ENCODE measurements at regions not wholly inside any gene's neighbourhood (a gene's known extent, or its start where the extent isn't known, plus 50 kb on each side); places are given as distances from the start of the nearest gene placed in this dataset.
"Not testable (repeated sequence)": the region's sequence is repeated elsewhere in the genome, so short reads cannot be mapped to it uniquely, and the experiment has no call there.

DNA sequence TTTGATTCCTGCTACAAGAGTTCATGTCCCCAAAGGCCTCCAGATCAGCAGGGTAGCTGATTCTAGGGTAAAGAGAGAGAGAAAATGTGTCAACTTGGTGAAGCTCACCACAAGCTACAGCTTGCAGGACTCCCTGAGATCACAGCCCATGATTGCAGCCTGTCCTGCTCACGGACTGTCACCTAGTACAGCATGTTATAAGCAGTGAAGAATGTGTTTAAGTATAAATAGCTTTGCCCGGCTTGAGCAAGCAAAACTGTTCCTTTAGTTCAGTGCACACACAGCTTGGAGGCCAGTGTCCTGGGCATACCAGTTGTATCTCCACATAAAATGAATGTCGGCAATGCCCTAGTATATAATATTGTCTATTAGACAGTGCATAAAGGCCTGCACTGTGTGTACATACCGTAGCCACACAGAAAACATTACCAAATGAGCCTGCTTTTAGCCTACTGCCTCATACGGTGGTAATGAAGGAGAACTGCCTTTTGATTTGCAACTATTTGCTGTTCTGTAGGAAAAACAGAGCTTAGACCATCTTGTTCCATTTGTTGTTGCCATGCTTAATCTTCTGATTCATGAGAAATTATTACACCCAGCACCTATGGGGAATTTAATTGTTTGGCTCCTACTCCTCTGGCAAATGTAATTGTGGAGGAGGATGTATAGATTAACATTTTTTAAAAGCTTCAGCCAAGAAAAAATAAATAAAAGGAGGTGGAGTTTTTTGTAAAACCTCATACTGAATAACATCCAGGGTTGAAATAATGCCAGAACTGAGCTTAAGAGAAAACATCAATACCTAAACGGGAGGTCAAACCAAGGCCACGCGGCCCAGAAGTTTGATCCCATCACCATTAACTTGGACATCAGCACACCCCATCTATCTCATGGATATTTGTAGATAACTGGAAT lies 108.1 kb upstream of the G2E3 start:
- Mint-ChIP-seq H3K4me3 (no peak overlapping the region), H3K4me1 (no peaks in the 10 kb centered on the region), H3K36me3 (no peaks in the 10 kb centered on the region), H3K9me3 (no peaks in the 10 kb centered on the region), H3K27ac (no peak overlapping the region), H3K27me3 (peaks cover 0 to 7% (median 5%) of the 10 kb centered on the region in 3 donors)
- ATAC-seq (ENCODE audit: low read depth in 2 of 2) (no peak), DNase-seq (no peak)

DNA sequence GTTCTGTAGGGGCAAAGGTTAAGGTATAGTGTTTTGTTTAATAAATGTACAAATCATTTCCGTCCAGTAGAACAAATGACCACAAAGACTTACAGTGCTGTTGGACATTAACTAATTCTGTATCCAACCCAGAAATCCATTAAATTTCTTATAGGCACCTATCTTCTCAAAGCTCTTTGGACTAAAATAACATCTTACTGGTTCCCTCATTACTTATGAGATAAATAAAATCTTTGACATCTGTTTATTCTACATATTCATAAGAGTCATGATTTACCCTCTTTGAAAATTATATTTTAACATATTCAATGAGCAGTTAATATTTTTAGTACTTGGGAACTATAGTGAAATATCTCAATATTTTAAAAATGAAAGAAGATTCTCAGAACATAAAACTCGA lies 102.7 kb upstream of the G2E3 start:
- no peak for DNase-seq
- peaks cover 0 to 4% (median 0%) of the 10 kb centered on the region in 7 donors for H3K9me3 Mint-ChIP-seq
- ATAC-seq (ENCODE audit: low read depth in 2 of 2) = no peak
- H3K27me3 Mint-ChIP-seq = peaks cover 0 to 14% (median 0%) of the 10 kb centered on the region in 3 donors
- H3K4me1 Mint-ChIP-seq = no peaks in the 10 kb centered on the region
- no peaks in the 10 kb centered on the region for H3K36me3 Mint-ChIP-seq
- H3K27ac Mint-ChIP-seq = no peak overlapping the region
- no peak overlapping the region for H3K4me3 Mint-ChIP-seq

GRCh38 chr14:30462358-30462757 lies 96.6 kb upstream of the G2E3 start:
- Mint-ChIP-seq H3K27ac (no peak overlapping the region), H3K36me3 (peaks cover 0 to 3% of the 10 kb centered on the region in 2 donors), H3K4me3 (no peak overlapping the region), H3K9me3 (peaks cover 0 to 8% (median 3%) of the 10 kb centered on the region in 7 donors), H3K27me3 (peaks cover 7 to 20% (median 8%) of the 10 kb centered on the region in 3 donors), H3K4me1 (no peaks in the 10 kb centered on the region)
- ATAC-seq (ENCODE audit: low read depth in 2 of 2) = no peak
- DNase-seq = no peak

- no peak for DNase-seq
- H3K9me3 Mint-ChIP-seq = peaks cover 0 to 4% (median 2%) of the 10 kb centered on the region in 7 donors
- H3K4me1 Mint-ChIP-seq = no peaks in the 10 kb centered on the region
- peaks cover 7 to 15% (median 8%) of the 10 kb centered on the region in 3 donors for H3K27me3 Mint-ChIP-seq
- ATAC-seq (ENCODE audit: low read depth in 2 of 2) = no peak
- no peak overlapping the region for H3K27ac Mint-ChIP-seq
- H3K36me3 Mint-ChIP-seq = peaks cover 0 to 3% of the 10 kb centered on the region in 2 donors
- no peak overlapping the region for H3K4me3 Mint-ChIP-seq
These were observed 94.5 kb upstream of the G2E3 start for GRCh38 chr14:30464481-30464880.

DNA sequence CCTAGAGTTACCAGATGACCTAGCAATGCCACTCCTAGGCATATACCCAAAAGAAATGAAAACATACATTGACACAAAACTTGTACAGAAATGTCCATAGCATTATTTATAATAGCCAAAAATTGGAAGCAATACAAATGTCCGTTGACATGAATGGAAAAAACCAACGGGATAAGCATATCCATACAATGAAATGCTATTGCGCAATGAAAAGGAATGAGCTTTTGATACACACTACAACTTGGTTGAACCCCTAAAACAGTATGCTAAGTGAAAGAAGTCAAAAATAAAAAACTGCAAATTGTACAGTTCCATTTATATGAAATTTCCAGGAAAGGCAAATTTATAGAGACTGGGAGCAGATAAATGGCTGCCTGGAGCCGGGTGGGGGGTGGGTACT lies 90.6 kb upstream of the G2E3 start:
- H3K9me3 Mint-ChIP-seq = peaks cover 0 to 7% (median 2%) of the 10 kb centered on the region in 7 donors

DNA sequence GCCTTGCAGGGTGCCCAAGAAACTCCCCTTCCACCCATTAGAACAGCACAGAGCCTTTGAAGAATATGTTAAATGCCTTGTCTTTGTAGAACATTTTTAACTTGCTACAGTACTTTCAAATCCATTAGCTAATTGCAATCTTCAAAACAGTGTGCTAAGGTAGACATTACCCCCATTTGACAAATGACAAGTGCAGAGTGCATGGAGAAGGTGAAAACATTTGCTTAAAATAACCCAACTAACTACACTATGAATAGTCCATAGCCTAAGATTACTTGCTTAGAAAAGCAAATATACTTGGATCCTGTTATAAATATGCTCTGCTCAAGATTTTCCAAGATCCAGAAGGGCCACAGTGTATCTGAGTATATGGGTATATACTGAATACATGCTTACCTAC lies 87.0 kb upstream of the G2E3 start:
- H3K9me3 Mint-ChIP-seq = peaks cover 0 to 4% (median 0%) of the 10 kb centered on the region in 7 donors
- no peak overlapping the region for H3K27ac Mint-ChIP-seq
- DNase-seq = no peak
- peaks cover 0 to 8% (median 0%) of the 10 kb centered on the region in 3 donors for H3K27me3 Mint-ChIP-seq
- no peaks in the 10 kb centered on the region for H3K36me3 Mint-ChIP-seq
- ATAC-seq (ENCODE audit: low read depth in 2 of 2) = no peak
- H3K4me3 Mint-ChIP-seq = no peak overlapping the region
- no peaks in the 10 kb centered on the region for H3K4me1 Mint-ChIP-seq

More for the DNA sequence above, 90.6 kb upstream of the G2E3 start:
- peaks cover 5 to 22% (median 7%) of the 10 kb centered on the region in 3 donors for H3K27me3 Mint-ChIP-seq
- no peak overlapping the region for H3K27ac Mint-ChIP-seq
- DNase-seq (no peak), ATAC-seq (ENCODE audit: low read depth in 2 of 2) (no peak)
- H3K4me3 Mint-ChIP-seq = no peak overlapping the region
- H3K36me3 Mint-ChIP-seq = peaks cover 0 to 3% of the 10 kb centered on the region in 2 donors
- no peaks in the 10 kb centered on the region for H3K4me1 Mint-ChIP-seq

DNA sequence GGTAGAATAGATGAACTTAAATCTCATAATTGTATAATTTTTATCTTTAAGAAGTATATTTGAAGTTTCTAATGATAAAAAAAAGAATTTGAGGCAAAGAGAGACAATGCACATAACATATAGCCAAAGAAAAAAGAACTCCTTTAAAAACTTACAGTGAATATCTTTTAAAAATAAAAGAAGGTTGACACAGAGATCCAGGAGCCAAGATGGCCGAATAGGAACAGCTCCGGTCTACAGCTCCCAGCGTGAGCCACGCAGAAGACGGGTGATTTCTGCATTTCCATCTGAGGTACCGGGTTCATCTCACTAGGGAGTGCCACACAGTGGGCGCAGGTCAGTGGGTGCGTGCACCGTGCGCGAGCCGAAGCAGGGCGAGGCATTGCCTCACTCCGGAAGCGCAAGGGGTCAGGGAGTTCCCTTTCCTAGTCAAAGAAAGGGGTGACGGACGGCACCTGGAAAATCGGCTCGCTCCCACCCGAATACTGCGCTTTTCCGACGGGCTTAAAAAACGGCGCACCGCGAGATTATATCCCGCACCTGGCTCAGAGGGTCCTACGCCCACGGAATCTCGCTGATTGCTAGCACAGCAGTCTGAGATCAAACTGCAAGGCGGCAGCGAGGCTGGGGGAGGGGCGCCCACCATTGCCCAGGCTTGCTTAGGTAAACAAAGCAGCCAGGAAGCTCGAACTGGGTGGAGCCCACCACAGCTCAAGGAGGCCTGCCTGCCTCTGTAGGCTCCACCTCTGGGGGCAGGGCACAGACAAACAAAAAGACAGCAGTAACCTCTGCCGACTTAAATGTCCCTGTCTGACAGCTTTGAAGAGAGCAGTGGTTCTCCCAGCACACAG lies 84.9 kb upstream of the G2E3 start:
- ATAC-seq (ENCODE audit: low read depth in 2 of 2); H3K27me3 Mint-ChIP-seq: not testable (repeated sequence)

DNA sequence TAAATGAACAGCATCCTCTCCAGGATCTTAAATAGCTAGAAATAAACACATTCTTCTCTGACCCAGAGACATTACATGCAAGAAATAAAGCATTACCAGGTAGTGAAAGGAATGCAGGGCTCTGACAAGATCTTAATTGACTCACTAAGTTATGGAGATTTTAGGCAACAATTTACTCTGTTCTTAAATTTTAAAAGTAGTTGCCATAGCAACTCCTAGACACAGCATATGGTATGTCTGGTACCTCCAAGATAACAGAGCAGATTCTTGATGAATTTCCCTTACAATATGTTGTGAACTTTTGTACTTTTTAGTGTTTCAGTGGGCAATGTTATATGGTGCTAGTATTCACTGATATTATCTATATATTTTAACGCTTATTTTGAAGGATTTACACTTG lies 76.7 kb upstream of the G2E3 start:
- no peak overlapping the region for H3K4me3 Mint-ChIP-seq
- peaks cover 0 to 1% (median 0%) of the 10 kb centered on the region in 7 donors for H3K9me3 Mint-ChIP-seq
- H3K27me3 Mint-ChIP-seq = peaks cover 0 to 12% (median 8%) of the 10 kb centered on the region in 3 donors
- DNase-seq (no peak), ATAC-seq (ENCODE audit: low read depth in 2 of 2) (no peak)
- no peak overlapping the region for H3K27ac Mint-ChIP-seq
- H3K36me3 Mint-ChIP-seq = no peaks in the 10 kb centered on the region
- H3K4me1 Mint-ChIP-seq = no peaks in the 10 kb centered on the region

More for the DNA sequence above, 84.9 kb upstream of the G2E3 start:
- H3K9me3 Mint-ChIP-seq, H3K36me3 Mint-ChIP-seq, H3K4me1 Mint-ChIP-seq, H3K27ac Mint-ChIP-seq, H3K4me3 Mint-ChIP-seq, DNase-seq: not testable (repeated sequence)

GRCh38 chr14:30484201-30484600 lies 74.8 kb upstream of the G2E3 start:
- peaks cover 0 to 20% (median 8%) of the 10 kb centered on the region in 3 donors for H3K27me3 Mint-ChIP-seq
- H3K9me3 Mint-ChIP-seq = peaks cover 0 to 13% (median 3%) of the 10 kb centered on the region in 7 donors
- no peaks in the 10 kb centered on the region for H3K4me1 Mint-ChIP-seq
- H3K27ac Mint-ChIP-seq = no peak overlapping the region
- H3K36me3 Mint-ChIP-seq = no peaks in the 10 kb centered on the region
- H3K4me3 Mint-ChIP-seq = no peak overlapping the region
- DNase-seq = no peak
- no peak for ATAC-seq (ENCODE audit: low read depth in 2 of 2)

DNA sequence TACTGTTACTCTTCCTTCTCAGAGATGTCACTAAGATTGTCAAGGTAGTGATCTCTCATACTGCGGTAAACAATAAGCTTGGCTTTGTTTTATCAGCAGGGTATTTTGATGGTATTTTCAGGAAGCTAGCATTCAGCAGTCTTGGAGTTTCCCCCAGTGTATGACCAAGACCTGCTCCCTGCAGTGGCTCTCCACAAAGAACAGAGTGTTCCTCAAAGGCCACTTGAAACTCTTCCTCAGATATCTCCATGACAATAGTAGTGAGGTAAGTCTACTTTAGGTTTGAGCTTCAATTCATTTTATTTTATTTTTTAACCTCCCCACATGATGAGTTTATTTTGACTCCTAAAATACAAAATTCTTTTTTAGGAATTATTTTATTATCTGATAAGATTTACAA lies 74.0 kb upstream of the G2E3 start:
- Mint-ChIP-seq H3K4me3 (no peak overlapping the region), H3K36me3 (no peaks in the 10 kb centered on the region), H3K27ac (no peak overlapping the region), H3K27me3 (peaks cover 0 to 20% (median 8%) of the 10 kb centered on the region in 3 donors), H3K9me3 (peaks cover 0 to 13% (median 3%) of the 10 kb centered on the region in 7 donors), H3K4me1 (no peaks in the 10 kb centered on the region)
- ATAC-seq (ENCODE audit: low read depth in 2 of 2) = no peak
- no peak for DNase-seq

- H3K36me3 Mint-ChIP-seq = no peaks in the 10 kb centered on the region
- peaks cover 0 to 17% (median 13%) of the 10 kb centered on the region in 3 donors for H3K27me3 Mint-ChIP-seq
- H3K9me3 Mint-ChIP-seq = peaks cover 0 to 2% (median 0%) of the 10 kb centered on the region in 7 donors
- peak overlapping the region in 1 of 6 donors; percentile 30 for H3K27ac Mint-ChIP-seq
- DNase-seq (no peak), ATAC-seq (ENCODE audit: low read depth in 2 of 2) (no peak)
- H3K4me1 Mint-ChIP-seq = no peaks in the 10 kb centered on the region
- no peak overlapping the region for H3K4me3 Mint-ChIP-seq
These were observed 62.1 kb upstream of the G2E3 start for GRCh38 chr14:30496852-30497251.

DNA sequence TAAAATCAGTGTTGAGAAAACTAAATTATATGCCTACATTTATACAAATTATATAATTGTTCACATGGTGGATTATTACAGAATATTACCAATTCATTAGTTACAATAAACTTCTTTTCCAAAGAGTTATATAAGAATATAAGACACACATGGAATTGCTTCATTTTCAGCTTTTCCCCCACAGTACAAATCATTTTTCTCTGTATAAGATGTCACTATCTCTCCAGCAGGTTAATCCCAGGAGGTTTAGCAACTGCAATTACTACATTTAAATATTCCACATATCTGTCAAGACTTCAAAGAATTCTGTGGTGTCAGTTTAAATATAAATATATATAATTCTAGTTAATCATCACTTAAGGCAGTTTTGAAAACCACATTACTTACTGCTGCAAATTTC lies 59.6 kb upstream of the G2E3 start:
- H3K4me1 Mint-ChIP-seq = no peaks in the 10 kb centered on the region
- no peak for ATAC-seq (ENCODE audit: low read depth in 2 of 2)
- H3K36me3 Mint-ChIP-seq = no peaks in the 10 kb centered on the region
- no peak overlapping the region for H3K4me3 Mint-ChIP-seq
- peaks cover 0 to 2% (median 0%) of the 10 kb centered on the region in 7 donors for H3K9me3 Mint-ChIP-seq
- no peak overlapping the region for H3K27ac Mint-ChIP-seq
- no peak for DNase-seq
- H3K27me3 Mint-ChIP-seq = peaks cover 0 to 13% (median 12%) of the 10 kb centered on the region in 3 donors

DNA sequence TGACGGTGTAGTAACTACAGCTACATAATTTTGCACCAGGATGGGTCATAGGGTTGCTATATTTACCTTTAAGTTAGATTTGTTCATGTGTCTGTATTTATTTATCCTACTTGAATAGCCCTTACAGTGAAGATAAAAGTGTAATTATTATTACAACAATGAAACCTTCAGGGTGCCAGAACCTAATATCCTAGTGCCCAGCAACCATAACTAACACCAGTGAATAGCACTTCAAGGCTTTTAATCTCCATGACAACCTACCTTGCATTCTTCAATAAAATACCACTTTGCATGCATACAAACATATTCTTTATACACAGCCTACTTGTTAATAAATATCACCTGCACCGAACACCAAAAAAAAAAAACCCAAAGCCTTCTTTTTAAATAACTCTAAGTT lies 58.7 kb upstream of the G2E3 start:
- ATAC-seq (ENCODE audit: low read depth in 2 of 2) (no peak), DNase-seq (no peak)
- Mint-ChIP-seq H3K9me3 (peaks cover 0 to 2% (median 0%) of the 10 kb centered on the region in 7 donors), H3K36me3 (no peaks in the 10 kb centered on the region), H3K27me3 (peaks cover 0 to 12% (median 5%) of the 10 kb centered on the region in 3 donors), H3K4me1 (no peaks in the 10 kb centered on the region), H3K27ac (no peak overlapping the region), H3K4me3 (no peak overlapping the region)
